K562 (cell line): ENCODE measurements at regions not wholly inside any gene's neighbourhood (a gene's known extent, or its start where the extent isn't known, plus 50 kb on each side); places are given as distances from the start of the nearest gene placed in this dataset.

Experiments used
- BRCA1 ChIP-seq, 2 experiments: fragments of 450-650 bp in 1 of 2; sonication (generic) in 1 of 2; formaldehyde crosslinking in 1 of 2; IDR thresholded peaks; 2 replicates each; pipeline versions ENCODE4 v1.5.0 to v1.6.1; 2017 to 2020; ENCODE audit warnings: mild to moderate bottlenecking in 1 of 2, missing genetic modification reagents in 1 of 2
- CBX2 ChIP-seq: fragments of 200-600 bp; sonication (generic); IDR thresholded peaks from one replicate; pipeline ENCODE4 v1.6.1; 2012; ENCODE audit warnings: mild to moderate bottlenecking, low read length, inconsistent platforms; ENCODE audit not compliant: insufficient read depth, poor library complexity, severe bottlenecking
- CBX3 ChIP-seq, 2 experiments: IDR thresholded peaks; 1 replicate in 1 of 2; 2 replicates in 1 of 2; pipeline ENCODE4 v1.6.1; 2012; ENCODE audit warnings: inconsistent platforms in 2 of 2, low read length in 2 of 2, borderline replicate concordance in 1 of 2, control low read depth in 1 of 2
- CTCF ChIP-seq, 3 experiments: IDR thresholded peaks in 2 of 3; conservative IDR thresholded peaks in 1 of 3; 2 replicates each; pipeline ENCODE4 v1.5.1; 2011 to 2012; ENCODE audit warnings: low read length in 3 of 3, mild to moderate bottlenecking in 3 of 3, control low read depth in 2 of 3, improper control_type of control experiment in 1 of 3, inconsistent platforms in 1 of 3, low read depth in 1 of 3, mixed read lengths in 1 of 3, moderate library complexity in 1 of 3; ENCODE audit not compliant: insufficient read depth in 2 of 3
- FOS ChIP-seq: IDR thresholded peaks from 3 replicates; pipeline ENCODE4 v1.6.1; 2011; ENCODE audit not compliant: insufficient read length; ENCODE audit errors: extremely low read depth
- HDAC6 ChIP-seq: IDR thresholded peaks from 2 replicates; pipeline ENCODE4 v1.6.1; 2012; ENCODE audit warnings: low read depth, mild to moderate bottlenecking, control low read depth, inconsistent platforms, low read length, moderate library complexity
- NFYB ChIP-seq: IDR thresholded peaks from 2 replicates; pipeline ENCODE4 v1.6.1; 2011; ENCODE audit warnings: mild to moderate bottlenecking, moderate library complexity; ENCODE audit not compliant: insufficient read length; ENCODE audit errors: extremely low read depth
- PHF20 ChIP-seq: fragments of 450-650 bp; IDR thresholded peaks from 2 replicates; pipeline ENCODE4 v1.6.1; 2018; ENCODE audit not compliant: partially characterized antibody
- POLR2AphosphoS2 ChIP-seq: IDR thresholded peaks from 2 replicates; pipeline ENCODE4 v1.6.1; 2012; ENCODE audit warnings: low read length, improper control_type of control experiment
- USF1 ChIP-seq: sonication (generic); formaldehyde crosslinking; IDR thresholded peaks from 2 replicates; pipeline ENCODE4 v1.9.0; 2022; ENCODE audit warnings: mild to moderate bottlenecking, missing genetic modification reagents

- TF ChIP-seq BRCA1 (IDR thresholded peaks at IDR 0.05) (no peak), BRCA1 (CRISPR knock-in tag; IDR thresholded peaks at IDR 0.05) (no peak), USF1 (CRISPR knock-in tag) (no peak), CBX2 (no peak), PHF20 (no peak), POLR2AphosphoS2 (no peak), NFYB (no peak), CTCF (IDR thresholded peaks at IDR 0.05 in 2 of 3, conservative IDR thresholded peaks at IDR 0.05 in 1 of 3; ENCODE audit: insufficient read depth in 2 of 3, low read depth in 1 of 3, low read length in 3 of 3) (no peak), HDAC6 (no peak), CBX3 (IDR thresholded peaks at IDR 0.05; ENCODE audit: borderline replicate concordance in 1 of 2, low read length in 2 of 2) (no peak), FOS (no peak)
Measured at GRCh38 chr14:42173206-42173605, 566.5 kb downstream of the LRFN5 start.
